Mucosa of descending colon (tissue), 3 donors: ENCODE measurements at regions not wholly inside any gene's neighbourhood (a gene's known extent, or its start where the extent isn't known, plus 50 kb on each side); places are given as distances from the start of the nearest gene placed in this dataset.

Experiments
- ATAC-seq: fragments of 200-7000 bp; cut with Tn5 transposase; one replicate; pipeline ENCODE4 v1.9.1; 2020; ENCODE audit warnings: mild to moderate bottlenecking, moderate library complexity
- DNase-seq, 3 donors: peaks; one replicate each; pipeline ENCODE4 v3.0.0-alpha.2; 2020
- H3K36me3 ChIP-seq: fragments of 200-600 bp; one replicate; pipeline ENCODE4 v1.8.0; 2021; ENCODE audit warnings: low read depth, mild to moderate bottlenecking
- H3K4me1 ChIP-seq: fragments of 200-600 bp; one replicate; pipeline ENCODE4 v1.8.0; 2021; ENCODE audit warnings: low read depth, mild to moderate bottlenecking
- H3K4me3 ChIP-seq: fragments of 200-600 bp; one replicate; pipeline ENCODE4 v1.8.0; 2021; ENCODE audit warnings: mild to moderate bottlenecking
- H3K9me3 ChIP-seq: fragments of 200-600 bp; one replicate; pipeline ENCODE4 v1.8.0; 2021; ENCODE audit warnings: mild to moderate bottlenecking
- CTCF ChIP-seq: fragments of 200-600 bp; IDR thresholded peaks from one replicate; pipeline ENCODE4 v1.8.0; 2022; ENCODE audit warnings: antibody characterized with exemption, mild to moderate bottlenecking
- intact Hi-C, 2 donors: fragments of 100-400 bp; cut with DNase I in 1 of 2; cut with micrococcal nuclease in 1 of 2; formaldehyde crosslinking; loops; one replicate each; pipeline versions ENCODE4 v1.11.0 to v1.11.1; 2022; cut with DNase I, micrococcal nuclease
- donor health status: DM: no; HTN: no; CAD: no; lungs with moderate emphysema.
- donor health status: DM: no; HTN: no; CAD: no.
- donor health status: DM: no; HTN: yes; CAD: no.

DNA sequence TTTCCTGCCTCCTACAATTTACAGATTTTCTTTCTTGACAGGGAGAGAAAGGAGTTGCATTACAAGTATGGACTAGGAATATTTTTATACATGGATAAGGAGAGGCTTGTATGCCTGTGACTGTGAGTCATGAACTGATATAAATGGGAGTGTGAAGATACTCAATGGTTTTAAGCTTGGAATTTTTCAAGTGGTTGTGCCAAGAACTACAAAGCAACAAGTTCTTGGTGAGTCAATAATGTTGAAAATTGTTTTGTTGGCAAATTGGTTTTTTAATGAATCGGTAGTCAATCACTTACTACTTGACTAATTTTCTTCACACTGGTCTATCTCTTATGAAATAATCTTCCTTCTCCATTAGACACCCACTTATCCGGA lies 58.9 kb upstream of the HMGA2 start:
- TF ChIP-seq CTCF = no peak
- Histone ChIP-seq H3K36me3 (no peaks in the 10 kb centered on the region), H3K4me1 (no peaks in the 10 kb centered on the region), H3K9me3 (no peaks in the 10 kb centered on the region), H3K4me3 (no peak overlapping the region)
- intact Hi-C loops = no loop called here
- no peak for ATAC-seq
- DNase-seq = no peak

DNA sequence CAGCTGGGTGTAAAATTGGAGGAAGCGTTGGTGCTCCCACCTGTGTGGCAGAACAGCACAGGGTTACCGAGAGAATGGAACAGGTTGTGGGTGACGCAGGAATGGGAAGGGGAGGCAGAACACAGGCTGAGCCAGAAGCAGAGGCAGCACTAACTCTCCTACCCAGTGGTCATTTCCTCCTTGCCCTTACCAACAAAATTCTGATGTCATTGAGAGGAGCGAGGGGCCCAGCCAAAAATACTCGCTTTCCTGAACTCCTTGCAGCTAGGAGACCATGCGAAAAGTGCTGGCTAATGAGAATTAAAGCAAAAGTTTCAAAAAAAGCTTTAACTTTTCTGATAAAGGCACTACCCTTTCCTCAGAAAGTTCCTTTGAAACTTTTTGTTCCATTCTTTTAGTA lies 54.4 kb upstream of the HMGA2 start:
- Histone ChIP-seq H3K4me1 (no peaks in the 10 kb centered on the region), H3K9me3 (no peaks in the 10 kb centered on the region), H3K36me3 (no peaks in the 10 kb centered on the region), H3K4me3 (no peak overlapping the region)
- ATAC-seq = no peak
- intact Hi-C loops = no loop called here
- DNase-seq = no peak
- TF ChIP-seq CTCF = no peak
